Endodermal cell (in vitro differentiated cells): ENCODE measurements at regions not wholly inside any gene's neighbourhood (a gene's known extent, or its start where the extent isn't known, plus 50 kb on each side); places are given as distances from the start of the nearest gene placed in this dataset.

Source experiments
- DNase-seq: peaks from one replicate; pipeline ENCODE4 v3.0.0-alpha.2; 2017
- H3K27ac ChIP-seq: 2 replicates; pipeline ENCODE4 v1.5.1; 2013; ENCODE audit warnings: mild to moderate bottlenecking, low read depth, low read length, moderate library complexity
- H3K27me3 ChIP-seq: 2 replicates; pipeline ENCODE4 v1.6.1; 2013; ENCODE audit warnings: mild to moderate bottlenecking, low read length, moderate library complexity; ENCODE audit not compliant: insufficient read depth, control insufficient read depth, poor library complexity, severe bottlenecking
- H3K36me3 ChIP-seq: 2 replicates; pipeline ENCODE4 v1.7.0; 2013; ENCODE audit warnings: mild to moderate bottlenecking, low read length, moderate library complexity; ENCODE audit not compliant: control insufficient read depth, insufficient read depth
- H3K4me1 ChIP-seq: one replicate; pipeline ENCODE4 v1.7.0; 2013; ENCODE audit warnings: low read length; ENCODE audit not compliant: control insufficient read depth, insufficient read depth
- H3K4me3 ChIP-seq: 2 replicates; pipeline ENCODE4 v1.5.1; 2013; ENCODE audit warnings: mild to moderate bottlenecking, low read length, moderate library complexity
- H3K9ac ChIP-seq: 2 replicates; pipeline ENCODE4 v1.6.1; 2013; ENCODE audit warnings: mild to moderate bottlenecking, low read length, moderate library complexity; ENCODE audit not compliant: poor library complexity, severe bottlenecking; ENCODE audit errors: extremely low read depth
- H3K9me3 ChIP-seq: 2 replicates; pipeline ENCODE4 v1.6.1; 2013; ENCODE audit warnings: mild to moderate bottlenecking, low read length, moderate library complexity; ENCODE audit not compliant: control insufficient read depth
- H3K27ac Mint-ChIP-seq: 2 replicates; pipeline ENCODE4 v1.8.0; 2020; ENCODE audit warnings: mixed read lengths
- H3K27me3 Mint-ChIP-seq: 2 replicates; pipeline ENCODE4 v1.8.0; 2021; ENCODE audit warnings: mild to moderate bottlenecking, mixed read lengths; ENCODE audit not compliant: insufficient read depth
- H3K36me3 Mint-ChIP-seq: 2 replicates; pipeline ENCODE4 v1.8.0; 2020; ENCODE audit warnings: low read depth, mixed read lengths
- H3K4me1 Mint-ChIP-seq: 2 replicates; pipeline ENCODE4 v1.8.0; 2020; ENCODE audit warnings: mixed read lengths
- H3K4me3 Mint-ChIP-seq: 2 replicates; pipeline ENCODE4 v1.8.0; 2020; ENCODE audit warnings: mild to moderate bottlenecking, moderate library complexity, mixed read lengths
- H3K9me3 Mint-ChIP-seq: 2 replicates; pipeline ENCODE4 v1.8.0; 2020; ENCODE audit warnings: mild to moderate bottlenecking, mixed read lengths
- WGBS, 2 experiments: methylation state at CpG; one replicate each; pipeline versions ENCODE4 v1.1.5 to v1.1.7; 2013; ENCODE audit warnings: missing lambda C conversion rate in 2 of 2, mixed read lengths in 1 of 2; ENCODE audit not compliant: insufficient coverage in 1 of 2, insufficient read length in 1 of 2; 5-methylcytosine and 5-hydroxymethylcytosine counted together
- TF ChIP-seq, protein P1 (sequence below): fragments of 200-600 bp; sonication (generic); conservative IDR thresholded peaks from 2 replicates; pipeline ENCODE4 v1.5.0; 2021; ENCODE audit warnings: antibody characterized with exemption, mild to moderate bottlenecking

DNA sequence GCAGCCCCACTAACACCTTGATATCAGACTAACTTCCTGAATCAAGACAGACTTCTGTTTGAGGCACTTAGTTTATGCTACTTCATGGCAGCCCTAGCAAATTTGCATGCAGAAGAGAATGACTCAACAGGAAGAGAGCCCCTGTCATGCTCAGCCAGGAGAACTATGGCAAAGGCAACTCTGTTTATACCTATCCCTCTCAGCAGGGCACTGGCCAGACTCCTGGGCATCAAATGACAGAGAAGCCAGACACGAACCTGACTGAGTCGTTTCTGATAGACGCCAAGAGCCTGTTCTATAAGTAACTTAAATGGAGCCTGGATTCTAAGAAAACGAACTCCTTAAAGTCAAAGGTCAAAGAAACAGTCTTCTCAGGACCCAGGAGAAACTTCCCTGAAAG lies 50.9 kb upstream of the UNC5B start:
- TF ChIP-seq, protein P1, sequence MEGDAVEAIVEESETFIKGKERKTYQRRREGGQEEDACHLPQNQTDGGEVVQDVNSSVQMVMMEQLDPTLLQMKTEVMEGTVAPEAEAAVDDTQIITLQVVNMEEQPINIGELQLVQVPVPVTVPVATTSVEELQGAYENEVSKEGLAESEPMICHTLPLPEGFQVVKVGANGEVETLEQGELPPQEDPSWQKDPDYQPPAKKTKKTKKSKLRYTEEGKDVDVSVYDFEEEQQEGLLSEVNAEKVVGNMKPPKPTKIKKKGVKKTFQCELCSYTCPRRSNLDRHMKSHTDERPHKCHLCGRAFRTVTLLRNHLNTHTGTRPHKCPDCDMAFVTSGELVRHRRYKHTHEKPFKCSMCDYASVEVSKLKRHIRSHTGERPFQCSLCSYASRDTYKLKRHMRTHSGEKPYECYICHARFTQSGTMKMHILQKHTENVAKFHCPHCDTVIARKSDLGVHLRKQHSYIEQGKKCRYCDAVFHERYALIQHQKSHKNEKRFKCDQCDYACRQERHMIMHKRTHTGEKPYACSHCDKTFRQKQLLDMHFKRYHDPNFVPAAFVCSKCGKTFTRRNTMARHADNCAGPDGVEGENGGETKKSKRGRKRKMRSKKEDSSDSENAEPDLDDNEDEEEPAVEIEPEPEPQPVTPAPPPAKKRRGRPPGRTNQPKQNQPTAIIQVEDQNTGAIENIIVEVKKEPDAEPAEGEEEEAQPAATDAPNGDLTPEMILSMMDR: no peak
- 60 to 74% methylated on average over 4 of the region's 4 CpGs for WGBS, 2 experiments
- Histone ChIP-seq H3K36me3 (no peaks in the 10 kb centered on the region), H3K27ac (no peak overlapping the region), H3K4me1 (no peaks in the 10 kb centered on the region), H3K27me3 (no peaks in the 10 kb centered on the region), H3K9ac (no peak overlapping the region), H3K4me3 (no peak overlapping the region), H3K9me3 (no peaks in the 10 kb centered on the region)
- H3K27ac Mint-ChIP-seq: no peak overlapping the region
- DNase-seq: no peak
- no peaks in the 10 kb centered on the region for H3K36me3 Mint-ChIP-seq
- no peaks in the 10 kb centered on the region for H3K4me1 Mint-ChIP-seq
- no peak overlapping the region for H3K4me3 Mint-ChIP-seq
- peaks cover 2% of the 10 kb centered on the region for H3K27me3 Mint-ChIP-seq
- no peaks in the 10 kb centered on the region for H3K9me3 Mint-ChIP-seq
